Prostate gland (tissue), 2 donors: ENCODE measurements at regions not wholly inside any gene's neighbourhood (a gene's known extent, or its start where the extent isn't known, plus 50 kb on each side); places are given as distances from the start of the nearest gene placed in this dataset.

Experiments
- CTCF ChIP-seq, 4 experiments: fragments of 200-600 bp in 2 of 4; fragments of 450-650 bp in 2 of 4; sonication (generic) in 2 of 4; IDR thresholded peaks; 1 replicate in 3 of 4; 2 replicates in 1 of 4; pipeline ENCODE4 v1.5.1; 2016 to 2019; ENCODE audit warnings: antibody characterized with exemption in 4 of 4, mild to moderate bottlenecking in 2 of 4, moderate library complexity in 2 of 4
- POLR2AphosphoS5 ChIP-seq: sonication (generic); formaldehyde crosslinking; IDR thresholded peaks from one replicate; pipeline ENCODE4 v1.6.1; 2017; ENCODE audit warnings: antibody characterized with exemption

GRCh38 chr10:4673279-4674040, 152.5 kb upstream of the AKR1E2 start:
- TF ChIP-seq CTCF (IDR thresholded peaks at IDR 0.05) (no peak), POLR2AphosphoS5 (no peak)
